Memory B cell (primary cell): ENCODE measurements at regions not wholly inside any gene's neighbourhood (a gene's known extent, or its start where the extent isn't known, plus 50 kb on each side); places are given as distances from the start of the nearest gene placed in this dataset.

Source experiments
- ATAC-seq: fragments of 150-1000 bp; cut with Tn5 transposase; 2 replicates; pipeline ENCODE4 v1.10.0; 2021; ENCODE audit warnings: low read depth, mild to moderate bottlenecking, moderate library complexity
- DNase-seq, 2 donors: peaks; one replicate each; pipeline ENCODE4 v3.0.0; 2022; ENCODE audit warnings: low spot score in 2 of 2
- H3K27ac Mint-ChIP-seq: one replicate; pipeline ENCODE4 v1.8.0; 2022; ENCODE audit warnings: mild to moderate bottlenecking, moderate library complexity, mixed read lengths
- H3K27me3 Mint-ChIP-seq: one replicate; pipeline ENCODE4 v1.8.0; 2022; ENCODE audit warnings: mixed read lengths
- H3K36me3 Mint-ChIP-seq: one replicate; pipeline ENCODE4 v1.8.0; 2022; ENCODE audit warnings: mild to moderate bottlenecking, mixed read lengths
- H3K4me1 Mint-ChIP-seq: one replicate; pipeline ENCODE4 v1.8.0; 2022; ENCODE audit warnings: mixed read lengths
- H3K4me3 Mint-ChIP-seq: one replicate; pipeline ENCODE4 v1.8.0; 2022; ENCODE audit warnings: mild to moderate bottlenecking, moderate library complexity, mixed read lengths
- H3K9me3 Mint-ChIP-seq: one replicate; pipeline ENCODE4 v1.8.0; 2022; ENCODE audit warnings: mixed read lengths

GRCh38 chr10:110382695-110383094 lies 78.0 kb upstream of the SMNDC1 start:
- H3K27ac Mint-ChIP-seq, result no peak overlapping the region
- DNase-seq (no peak), ATAC-seq (no peak)
- H3K9me3 Mint-ChIP-seq, result no peaks in the 10 kb centered on the region
- peaks cover 6% of the 10 kb centered on the region for H3K4me1 Mint-ChIP-seq
- no peaks in the 10 kb centered on the region for H3K36me3 Mint-ChIP-seq
- H3K4me3 Mint-ChIP-seq, result no peak overlapping the region
- H3K27me3 Mint-ChIP-seq, result peaks cover 9% of the 10 kb centered on the region

GRCh38 chr10:110387617-110387982 lies 82.9 kb upstream of the SMNDC1 start:
- no peak for DNase-seq
- peaks cover 6% of the 10 kb centered on the region for H3K4me1 Mint-ChIP-seq
- H3K36me3 Mint-ChIP-seq, result peaks cover 1% of the 10 kb centered on the region
- no peak overlapping the region for H3K4me3 Mint-ChIP-seq
- no peaks in the 10 kb centered on the region for H3K9me3 Mint-ChIP-seq
- peak overlapping the region; percentile 2 for H3K27ac Mint-ChIP-seq
- ATAC-seq, result no peak
- peaks cover 8% of the 10 kb centered on the region for H3K27me3 Mint-ChIP-seq

DNA sequence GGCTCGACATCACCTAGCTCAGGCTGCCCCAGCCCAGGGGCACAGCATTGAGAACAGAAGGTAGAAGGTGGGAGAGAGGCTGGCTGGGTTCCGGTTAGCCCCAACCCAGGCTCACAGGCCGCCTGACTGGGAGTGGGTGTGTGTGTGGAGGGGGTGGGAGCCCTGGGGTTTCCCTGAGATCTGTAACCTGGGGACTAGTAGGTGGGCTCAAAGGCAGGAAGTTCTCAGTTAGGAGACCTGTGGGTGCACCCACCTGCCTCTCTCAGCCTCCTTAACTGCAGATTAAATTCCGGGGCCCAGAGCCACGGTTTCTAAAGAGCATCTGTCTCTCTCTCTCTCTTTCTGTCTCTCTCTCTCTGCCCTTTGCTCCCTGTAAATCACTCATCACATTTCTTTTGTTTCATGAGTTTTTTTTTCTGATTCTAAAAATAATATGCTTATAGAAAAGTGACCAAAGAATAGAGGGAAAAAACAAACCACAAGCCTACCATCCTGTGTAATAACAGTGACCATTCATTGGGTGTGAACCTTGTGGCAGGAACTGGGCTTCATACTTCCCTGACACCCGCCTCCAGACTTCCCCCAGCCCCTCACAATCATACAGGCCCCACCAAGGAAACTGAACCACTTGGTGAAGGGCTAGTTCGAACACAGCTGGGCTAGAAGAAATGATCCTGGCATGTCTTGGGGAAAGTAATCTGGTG lies 83.4 kb upstream of the SMNDC1 start:
- H3K27me3 Mint-ChIP-seq, result peaks cover 8% of the 10 kb centered on the region
- H3K4me3 Mint-ChIP-seq, result no peak overlapping the region
- DNase-seq (no peak), ATAC-seq (peak; percentile 37)
- H3K4me1 Mint-ChIP-seq, result peaks cover 6% of the 10 kb centered on the region
- peaks cover 1% of the 10 kb centered on the region for H3K36me3 Mint-ChIP-seq
- no peaks in the 10 kb centered on the region for H3K9me3 Mint-ChIP-seq
- no peak overlapping the region for H3K27ac Mint-ChIP-seq

GRCh38 chr10:110388687-110389052 lies 84.0 kb upstream of the SMNDC1 start:
- Mint-ChIP-seq H3K4me1 (peaks cover 6% of the 10 kb centered on the region), H3K27me3 (peaks cover 12% of the 10 kb centered on the region), H3K36me3 (peaks cover 1% of the 10 kb centered on the region), H3K4me3 (no peak overlapping the region), H3K27ac (no peak overlapping the region), H3K9me3 (no peaks in the 10 kb centered on the region)
- ATAC-seq, result no peak
- no peak for DNase-seq

DNA sequence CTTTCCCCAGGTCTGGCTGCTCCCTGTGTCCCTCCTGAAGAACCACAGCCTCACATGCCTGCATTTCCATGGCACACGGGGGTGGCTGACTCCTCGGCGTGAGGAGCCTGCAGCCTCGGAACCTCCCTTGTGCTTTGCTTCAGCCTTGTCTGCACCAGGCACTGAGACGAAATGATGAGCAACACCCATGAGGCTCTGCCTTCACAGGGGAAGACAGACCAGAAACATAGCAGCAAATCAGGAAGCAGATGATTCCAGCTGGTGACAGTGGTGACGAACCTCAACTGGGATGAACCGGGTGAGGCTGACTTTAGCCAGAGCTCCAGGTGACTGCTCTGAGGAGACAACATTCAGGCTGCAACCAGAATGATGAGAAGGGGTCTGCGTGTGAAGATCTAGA lies 84.5 kb upstream of the SMNDC1 start:
- Mint-ChIP-seq H3K4me1 (peaks cover 6% of the 10 kb centered on the region), H3K4me3 (no peak overlapping the region), H3K27me3 (peaks cover 14% of the 10 kb centered on the region), H3K27ac (no peak overlapping the region), H3K9me3 (no peaks in the 10 kb centered on the region), H3K36me3 (peaks cover 1% of the 10 kb centered on the region)
- ATAC-seq, result no peak
- DNase-seq, result no peak

- H3K4me3 Mint-ChIP-seq, result no peak overlapping the region
- H3K4me1 Mint-ChIP-seq, result peaks cover 6% of the 10 kb centered on the region
- no peak overlapping the region for H3K27ac Mint-ChIP-seq
- peaks cover 1% of the 10 kb centered on the region for H3K36me3 Mint-ChIP-seq
- DNase-seq, result no peak
- no peaks in the 10 kb centered on the region for H3K9me3 Mint-ChIP-seq
- peaks cover 16% of the 10 kb centered on the region for H3K27me3 Mint-ChIP-seq
- no peak for ATAC-seq
Observed at GRCh38 chr10:110391541-110391940, 86.8 kb upstream of the SMNDC1 start.

DNA sequence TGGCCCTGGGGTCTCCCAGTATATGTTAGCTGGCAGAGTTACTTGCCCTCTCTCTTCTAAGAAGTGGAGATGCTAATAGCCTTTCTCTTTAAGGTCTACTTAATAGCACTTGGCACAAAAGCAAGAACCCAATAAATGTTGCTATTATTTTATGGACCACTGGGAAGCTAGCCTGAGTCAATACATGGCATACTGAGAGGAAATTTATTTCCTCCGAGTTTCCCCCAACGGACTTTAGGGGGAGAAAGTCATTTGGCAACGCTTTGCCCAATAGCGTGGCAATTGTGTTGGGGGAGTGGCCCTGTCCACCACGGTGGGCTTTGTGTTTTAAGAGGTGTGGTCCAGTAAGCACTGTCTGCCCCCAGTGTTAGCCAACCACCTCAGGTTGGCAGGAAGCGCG lies 87.4 kb upstream of the SMNDC1 start:
- H3K9me3 Mint-ChIP-seq, result no peaks in the 10 kb centered on the region
- peaks cover 1% of the 10 kb centered on the region for H3K36me3 Mint-ChIP-seq
- no peak for DNase-seq
- H3K4me1 Mint-ChIP-seq, result peaks cover 6% of the 10 kb centered on the region
- peaks cover 16% of the 10 kb centered on the region for H3K27me3 Mint-ChIP-seq
- ATAC-seq, result no peak
- no peak overlapping the region for H3K27ac Mint-ChIP-seq
- H3K4me3 Mint-ChIP-seq, result no peak overlapping the region

GRCh38 chr10:110392868-110393740 lies 88.4 kb upstream of the SMNDC1 start:
- Mint-ChIP-seq H3K36me3 (peaks cover 1% of the 10 kb centered on the region), H3K27ac (no peak overlapping the region)

DNA sequence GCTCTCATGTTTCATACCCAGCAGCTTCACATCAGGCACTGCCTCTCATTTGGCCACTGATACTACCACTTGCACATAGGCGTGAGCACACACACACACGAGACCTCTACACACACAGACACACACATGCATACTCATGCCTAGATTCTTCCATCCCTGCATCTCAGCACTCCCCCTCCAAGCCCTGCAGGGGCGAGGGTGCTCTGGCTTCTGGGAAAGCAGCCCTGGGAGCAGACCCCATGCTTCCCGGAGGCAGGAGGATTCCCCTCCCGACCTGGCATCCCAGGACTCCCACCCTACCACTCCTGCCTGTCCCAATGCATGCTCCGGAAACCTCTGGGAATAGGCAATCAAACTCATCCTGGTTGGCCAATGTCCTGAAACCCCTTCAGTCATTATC lies 89.1 kb upstream of the SMNDC1 start:
- DNase-seq, result no peak
- Mint-ChIP-seq H3K36me3 (peaks cover 1% of the 10 kb centered on the region), H3K27me3 (peaks cover 13% of the 10 kb centered on the region), H3K4me1 (peaks cover 3% of the 10 kb centered on the region), H3K9me3 (no peaks in the 10 kb centered on the region), H3K4me3 (no peak overlapping the region), H3K27ac (no peak overlapping the region)
- no peak for ATAC-seq

More at GRCh38 chr10:110392868-110393740, 88.4 kb upstream of the SMNDC1 start:
- H3K27me3 Mint-ChIP-seq, result peaks cover 13% of the 10 kb centered on the region
- peaks cover 3% of the 10 kb centered on the region for H3K4me1 Mint-ChIP-seq
- DNase-seq (no peak), ATAC-seq (no peak)
- no peaks in the 10 kb centered on the region for H3K9me3 Mint-ChIP-seq
- no peak overlapping the region for H3K4me3 Mint-ChIP-seq

DNA sequence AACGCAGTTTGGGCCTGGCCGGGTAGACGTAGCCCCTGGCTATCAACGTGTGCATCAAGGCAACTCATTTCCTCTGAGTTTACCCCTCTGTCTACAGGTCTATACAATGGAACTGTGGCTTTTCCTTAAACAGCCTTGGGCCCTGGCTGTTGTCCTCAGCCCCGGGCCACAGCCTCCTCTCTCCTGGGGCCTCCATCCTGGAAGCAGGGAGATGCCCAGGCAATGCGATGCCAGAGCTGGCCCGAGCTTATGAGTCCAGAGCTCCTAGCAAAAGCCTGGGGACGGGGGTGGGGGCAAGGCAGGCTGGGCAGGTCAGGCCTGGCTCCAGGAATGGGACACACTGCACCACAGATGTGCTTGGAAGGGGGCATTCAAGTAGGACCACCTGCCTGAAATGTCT lies 89.6 kb upstream of the SMNDC1 start:
- no peak for ATAC-seq
- H3K27me3 Mint-ChIP-seq, result peaks cover 13% of the 10 kb centered on the region
- H3K9me3 Mint-ChIP-seq, result no peaks in the 10 kb centered on the region
- DNase-seq, result no peak
- H3K36me3 Mint-ChIP-seq, result peaks cover 1% of the 10 kb centered on the region
- no peak overlapping the region for H3K4me3 Mint-ChIP-seq
- no peak overlapping the region for H3K27ac Mint-ChIP-seq
- peaks cover 1% of the 10 kb centered on the region for H3K4me1 Mint-ChIP-seq

GRCh38 chr10:110394898-110395297 lies 90.2 kb upstream of the SMNDC1 start:
- no peak for ATAC-seq
- no peaks in the 10 kb centered on the region for H3K4me1 Mint-ChIP-seq

DNA sequence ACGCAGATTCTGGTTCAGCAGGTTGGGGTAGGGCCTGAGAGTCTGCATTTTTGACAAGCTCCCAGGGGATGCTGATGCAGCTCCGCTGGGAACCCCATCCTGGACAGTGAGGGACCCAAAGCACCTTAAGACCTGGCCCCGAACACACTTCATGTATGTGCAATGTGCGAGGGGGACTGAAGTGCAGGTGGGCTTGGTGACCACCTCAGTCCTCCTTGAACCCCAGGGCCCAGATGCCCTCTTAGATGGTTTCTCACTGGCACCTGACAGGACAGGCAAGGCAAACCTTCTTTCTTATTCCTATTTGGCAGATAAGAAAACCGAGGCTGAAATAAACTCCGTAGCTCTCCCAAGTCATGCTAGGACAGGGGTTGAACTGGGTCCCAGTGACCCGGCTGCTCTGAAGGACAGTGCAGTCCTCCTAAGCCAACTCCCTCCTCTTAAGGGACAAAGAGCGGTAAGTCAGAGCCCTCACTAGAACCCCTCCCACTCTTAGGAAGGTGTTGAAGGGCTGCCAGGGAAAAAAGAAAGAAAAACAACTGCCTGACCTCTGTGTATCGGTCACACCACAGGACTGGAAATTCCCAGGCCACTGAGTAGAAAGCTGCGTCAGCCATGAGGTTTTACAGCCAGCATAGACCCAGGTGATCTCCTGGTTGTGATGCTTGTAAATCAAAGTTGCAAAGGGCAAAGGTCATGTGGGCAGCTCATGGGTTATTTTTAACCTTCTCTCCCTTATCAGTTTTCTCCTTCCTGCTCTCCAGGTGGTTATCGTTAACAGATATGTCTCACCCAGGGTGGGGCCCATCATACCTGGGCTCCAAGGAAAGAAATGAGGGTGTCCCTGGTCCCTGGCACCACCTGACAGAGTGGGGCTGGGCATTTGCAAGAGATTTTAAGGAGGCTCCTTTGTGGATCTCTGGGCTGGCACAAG lies 90.9 kb upstream of the SMNDC1 start:
- peaks cover 12% of the 10 kb centered on the region for H3K27me3 Mint-ChIP-seq
- no peak overlapping the region for H3K27ac Mint-ChIP-seq
- no peaks in the 10 kb centered on the region for H3K9me3 Mint-ChIP-seq
- H3K36me3 Mint-ChIP-seq, result no peaks in the 10 kb centered on the region
- DNase-seq (no peak), ATAC-seq (peak; percentile 89)
- H3K4me1 Mint-ChIP-seq, result no peaks in the 10 kb centered on the region
- no peak overlapping the region for H3K4me3 Mint-ChIP-seq

More at GRCh38 chr10:110394898-110395297, 90.2 kb upstream of the SMNDC1 start:
- H3K27me3 Mint-ChIP-seq, result peaks cover 13% of the 10 kb centered on the region
- DNase-seq, result no peak
- H3K27ac Mint-ChIP-seq, result no peak overlapping the region
- H3K4me3 Mint-ChIP-seq, result no peak overlapping the region
- peaks cover under 1% of the 10 kb centered on the region for H3K36me3 Mint-ChIP-seq
- H3K9me3 Mint-ChIP-seq, result no peaks in the 10 kb centered on the region

DNA sequence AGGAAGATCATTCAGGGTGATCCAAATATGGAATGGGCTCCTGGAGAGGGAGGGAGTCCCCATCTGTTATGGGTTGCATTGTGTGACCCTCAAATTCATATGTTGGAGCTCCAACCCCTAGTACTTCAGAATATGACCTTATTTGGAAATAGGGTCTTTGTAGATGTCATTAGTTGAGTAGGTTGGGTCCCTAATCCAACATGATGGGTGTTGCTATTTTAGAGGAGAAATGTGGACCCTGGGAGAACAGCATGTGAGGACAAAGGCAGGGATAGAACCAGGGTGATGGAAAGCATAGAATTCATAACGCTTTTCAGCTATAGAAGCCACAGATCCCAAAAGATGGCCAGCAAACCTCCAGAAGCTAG lies 91.5 kb upstream of the SMNDC1 start:
- DNase-seq (no peak), ATAC-seq (no peak)
- peaks cover 10% of the 10 kb centered on the region for H3K27me3 Mint-ChIP-seq
- no peaks in the 10 kb centered on the region for H3K36me3 Mint-ChIP-seq
- no peaks in the 10 kb centered on the region for H3K4me1 Mint-ChIP-seq
- H3K4me3 Mint-ChIP-seq, result no peak overlapping the region
- H3K9me3 Mint-ChIP-seq, result no peaks in the 10 kb centered on the region
- no peak overlapping the region for H3K27ac Mint-ChIP-seq

- H3K4me1 Mint-ChIP-seq, result no peaks in the 10 kb centered on the region
- DNase-seq, result no peak
- H3K4me3 Mint-ChIP-seq, result no peak overlapping the region
- H3K9me3 Mint-ChIP-seq, result no peaks in the 10 kb centered on the region
- no peaks in the 10 kb centered on the region for H3K36me3 Mint-ChIP-seq
- H3K27me3 Mint-ChIP-seq, result peaks cover 12% of the 10 kb centered on the region
- no peak overlapping the region for H3K27ac Mint-ChIP-seq
- ATAC-seq, result no peak
Observed at GRCh38 chr10:110397856-110398255, 93.1 kb upstream of the SMNDC1 start.
